ENCODE measurements at regions not wholly inside any gene's neighbourhood (a gene's known extent, or its start where the extent isn't known, plus 50 kb on each side); places are given as distances from the start of the nearest gene placed in this dataset.

GRCh38 chr15:95816591-95816990 is 513.9 kb upstream of the NR2F2 start:
- no peak for DNase-seq

GRCh38 chr15:95822961-95823360 is 507.5 kb upstream of the NR2F2 start:
- no peak for DNase-seq

- DNase-seq, result no peak
These were observed 505.3 kb upstream of the NR2F2 start for GRCh38 chr15:95825208-95825607.

- no peak for DNase-seq
These were observed 504.7 kb upstream of the NR2F2 start for GRCh38 chr15:95825671-95826411.

- no peak for DNase-seq
These were observed 503.9 kb upstream of the NR2F2 start for GRCh38 chr15:95826412-95827195.

- no peak for DNase-seq
These were observed 501.4 kb upstream of the NR2F2 start for GRCh38 chr15:95829062-95829461.

- no peak for DNase-seq
These were observed 500.2 kb upstream of the NR2F2 start for GRCh38 chr15:95830281-95830680.

GRCh38 chr15:95832668-95833067 is 497.8 kb upstream of the NR2F2 start:
- DNase-seq, result no peak

GRCh38 chr15:95834028-95834804 is 496.3 kb upstream of the NR2F2 start:
- no peak for DNase-seq

GRCh38 chr15:95836536-95836935 is 494.0 kb upstream of the NR2F2 start:
- DNase-seq, result no peak

- no peak for DNase-seq
These were observed 493.0 kb upstream of the NR2F2 start for GRCh38 chr15:95837341-95838004.

- no peak for DNase-seq
These were observed 491.1 kb upstream of the NR2F2 start for GRCh38 chr15:95839367-95839782.

GRCh38 chr15:95840004-95840403 is 490.5 kb upstream of the NR2F2 start:
- no peak for DNase-seq

- no peak for DNase-seq
These were observed 489.6 kb upstream of the NR2F2 start for GRCh38 chr15:95840855-95841254.

GRCh38 chr15:95842576-95842975 is 487.9 kb upstream of the NR2F2 start:
- no peak for DNase-seq

- DNase-seq, result no peak
These were observed 487.1 kb upstream of the NR2F2 start for GRCh38 chr15:95843241-95843910.

GRCh38 chr15:95845862-95846515 is 484.5 kb upstream of the NR2F2 start:
- no peak for DNase-seq

- DNase-seq, result no peak
These were observed 482.4 kb upstream of the NR2F2 start for GRCh38 chr15:95848126-95848525.

GRCh38 chr15:95850837-95851236 is 479.7 kb upstream of the NR2F2 start:
- no peak for DNase-seq

GRCh38 chr15:95853350-95853749 is 477.1 kb upstream of the NR2F2 start:
- DNase-seq, result no peak

- no peak for DNase-seq
These were observed 473.3 kb upstream of the NR2F2 start for GRCh38 chr15:95857124-95857757.

Data from stimulated activated CD4-positive, alpha-beta T cell treated with anti-CD3 and anti-CD28 coated beads, Interleukin-4, amount 100 ng/mL, for 1 hour (primary cell).